Stomach (tissue), 8 donors: ENCODE measurements at regions not wholly inside any gene's neighbourhood (a gene's known extent, or its start where the extent isn't known, plus 50 kb on each side); places are given as distances from the start of the nearest gene placed in this dataset.

Experiments
- DNase-seq, 2 donors: peaks; one replicate each; pipeline versions ENCODE4 v3.0.0 to v3.0.0-alpha.2; 2013 to 2019
- H3K27ac ChIP-seq, 5 donors: fragments of 200-600 bp in 4 of 5; sonication (generic) in 4 of 5; one replicate each; pipeline ENCODE4 v1.5.1; 2013 to 2019; ENCODE audit warnings: mild to moderate bottlenecking in 1 of 5, moderate library complexity in 1 of 5
- H3K27me3 ChIP-seq, 3 donors: fragments of 200-600 bp; sonication (generic); one replicate each; pipeline ENCODE4 v1.5.1; 2017 to 2019; ENCODE audit warnings: mixed run types in 1 of 3
- H3K36me3 ChIP-seq, 4 donors: fragments of 200-600 bp; sonication (generic); 1 replicate in 3 of 4; 2 replicates in 1 of 4; pipeline ENCODE4 v1.5.1; 2016 to 2019
- H3K4me1 ChIP-seq, 4 donors: fragments of 200-600 bp; sonication (generic); one replicate each; pipeline ENCODE4 v1.5.1; 2016 to 2019
- H3K4me3 ChIP-seq, 4 donors: fragments of 200-600 bp; sonication (generic) in 3 of 4; one replicate each; pipeline ENCODE4 v1.5.1; 2016 to 2019; ENCODE audit warnings: mild to moderate bottlenecking in 1 of 4
- H3K9me3 ChIP-seq, 4 donors: fragments of 200-600 bp; sonication (generic); one replicate each; pipeline ENCODE4 v1.5.1; 2016 to 2019
- CTCF ChIP-seq, 7 experiments: fragments of 450-650 bp in 4 of 7; fragments of 200-600 bp in 3 of 7; sonication (generic) in 3 of 7; IDR thresholded peaks; one replicate each; pipeline ENCODE4 v1.5.1; 2016 to 2019; ENCODE audit warnings: antibody characterized with exemption in 7 of 7, control low read depth in 2 of 7, mild to moderate bottlenecking in 1 of 7
- EP300 ChIP-seq: sonication (generic); formaldehyde crosslinking; IDR thresholded peaks from one replicate; pipeline ENCODE4 v1.6.1; 2017; ENCODE audit warnings: antibody characterized with exemption
- POLR2A ChIP-seq, 4 donors: fragments of 450-650 bp; IDR thresholded peaks; one replicate each; pipeline ENCODE4 v1.6.1; 2016; ENCODE audit warnings: antibody characterized with exemption in 4 of 4, control low read depth in 2 of 4, mild to moderate bottlenecking in 1 of 4, moderate library complexity in 1 of 4
- POLR2AphosphoS5 ChIP-seq, 3 donors: sonication (generic); formaldehyde crosslinking; IDR thresholded peaks; one replicate each; pipeline ENCODE4 v1.6.1; 2016; ENCODE audit warnings: antibody characterized with exemption in 3 of 3
- WGBS, 5 donors: extraction: QIAGEN DNeasy Blood & Tissue Kit in 3 of 5; methylation state at CpG; one replicate each; pipeline versions ENCODE4 v1.1.5 to v1.1.7; 2013 to 2018; 5-methylcytosine and 5-hydroxymethylcytosine counted together
- intact Hi-C: fragments of 100-400 bp; cut with DNase I; formaldehyde crosslinking; loops from one replicate; pipeline ENCODE4 v1.15.1; 2023; ENCODE audit warnings: low total_unique reads
- donor health status: healthy with polysubstance abuse.
- donor health status: Bipolar disorder and iron deficiency.
- donor health status: healthy.

- TF ChIP-seq POLR2AphosphoS5 (IDR thresholded peaks at IDR 0.05): no peak
- TF ChIP-seq CTCF (IDR thresholded peaks at IDR 0.05): no peak
- no peak overlapping the region for H3K27ac ChIP-seq
- no peaks in the 10 kb centered on the region for H3K9me3 ChIP-seq
- no peaks in the 10 kb centered on the region for H3K27me3 ChIP-seq
- H3K4me3 ChIP-seq: no peak overlapping the region
- no peaks in the 10 kb centered on the region for H3K4me1 ChIP-seq
- intact Hi-C loops: no loop called here
- H3K36me3 ChIP-seq: no peaks in the 10 kb centered on the region
- DNase-seq: no peak
These were observed 716.1 kb upstream of the CXADR start for GRCh38 chr21:16796776-16797175.

- intact Hi-C loops: no loop called here
- TF ChIP-seq EP300 (no peak), CTCF (IDR thresholded peaks at IDR 0.05) (no peak), POLR2A (IDR thresholded peaks at IDR 0.05) (no peak), POLR2AphosphoS5 (IDR thresholded peaks at IDR 0.05) (no peak)
- peak in 1 of 2 donors; percentile 22 for DNase-seq
- H3K27ac ChIP-seq: no peak overlapping the region
- H3K4me1 ChIP-seq: no peaks in the 10 kb centered on the region
- H3K4me3 ChIP-seq: no peak overlapping the region
- H3K27me3 ChIP-seq: no peaks in the 10 kb centered on the region
- no peaks in the 10 kb centered on the region for H3K9me3 ChIP-seq
- 57 to 82% (median 75%) methylated on average over 2 of the region's 2 CpGs for WGBS, 5 donors
- H3K36me3 ChIP-seq: no peaks in the 10 kb centered on the region
These were observed 715.3 kb upstream of the CXADR start for GRCh38 chr21:16797540-16797939.

- TF ChIP-seq POLR2AphosphoS5 (IDR thresholded peaks at IDR 0.05): no peak
- TF ChIP-seq EP300: no peak
- TF ChIP-seq CTCF (IDR thresholded peaks at IDR 0.05): no peak
- TF ChIP-seq POLR2A (IDR thresholded peaks at IDR 0.05): no peak
- Histone ChIP-seq H3K27me3 (no peaks in the 10 kb centered on the region), H3K4me1 (no peaks in the 10 kb centered on the region), H3K9me3 (no peaks in the 10 kb centered on the region), H3K4me3 (no peak overlapping the region), H3K36me3 (no peaks in the 10 kb centered on the region), H3K27ac (no peak overlapping the region)
- intact Hi-C loops: no loop called here
- DNase-seq: peak in 1 of 2 donors; percentile 46
- WGBS, 5 donors: 58 to 72% (median 63%) methylated on average over 2 of the region's 2 CpGs
These were observed 714.9 kb upstream of the CXADR start for GRCh38 chr21:16797966-16798365.

GRCh38 chr21:16800536-16801275, 712.1 kb upstream of the CXADR start:
- Histone ChIP-seq H3K4me1 (no peaks in the 10 kb centered on the region), H3K4me3 (no peak overlapping the region), H3K9me3 (peaks cover 0 to 13% (median 8%) of the 10 kb centered on the region in 4 donors), H3K27me3 (no peaks in the 10 kb centered on the region), H3K27ac (no peak overlapping the region), H3K36me3 (no peaks in the 10 kb centered on the region)
- whole genome bisulfite sequencing, 5 donors: 85 to 95% (median 93%) methylated on average over 3 of the region's 3 CpGs
- intact Hi-C loops: no loop called here
- no peak for TF ChIP-seq EP300
- no peak for TF ChIP-seq POLR2AphosphoS5 (IDR thresholded peaks at IDR 0.05)
- no peak for TF ChIP-seq POLR2A (IDR thresholded peaks at IDR 0.05)
- TF ChIP-seq CTCF (IDR thresholded peaks at IDR 0.05): no peak
- DNase-seq: no peak
